ENCODE measurements at regions not wholly inside any gene's neighbourhood (a gene's known extent, or its start where the extent isn't known, plus 50 kb on each side); places are given as distances from the start of the nearest gene placed in this dataset.

DNA sequence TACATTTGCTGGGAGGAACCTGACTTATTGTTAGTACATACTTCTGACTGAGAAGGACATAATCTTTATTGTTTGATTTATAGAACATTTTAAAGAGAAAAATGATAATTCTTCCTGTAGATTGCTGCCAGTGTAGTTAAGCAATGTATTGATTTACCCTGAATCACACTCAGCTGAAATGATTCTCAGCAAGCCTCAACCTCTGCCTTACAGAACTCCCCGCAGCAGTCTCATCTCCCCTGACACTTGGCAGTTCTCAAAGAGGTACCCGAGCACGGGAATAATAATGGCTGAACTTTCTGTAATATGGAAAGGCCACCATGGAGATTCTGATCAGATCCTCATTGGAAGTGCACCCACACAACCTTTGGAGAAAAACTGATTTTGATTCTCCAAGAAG is 74.9 kb upstream of the RFX3 start:
- H3K4me1 ChIP-seq: no peaks in the 10 kb centered on the region
- intact Hi-C loops (cut with DNase I; ENCODE audit: low total_unique reads): no loop called here
- H3K27me3 ChIP-seq: no peaks in the 10 kb centered on the region
- no peak for DNase-seq (ENCODE audit: low spot score in 2 of 2)
- TF ChIP-seq POLR2AphosphoS5 (IDR thresholded peaks at IDR 0.05) (no peak), POLR2A (IDR thresholded peaks at IDR 0.05) (no peak)
- TF ChIP-seq, protein P1, sequence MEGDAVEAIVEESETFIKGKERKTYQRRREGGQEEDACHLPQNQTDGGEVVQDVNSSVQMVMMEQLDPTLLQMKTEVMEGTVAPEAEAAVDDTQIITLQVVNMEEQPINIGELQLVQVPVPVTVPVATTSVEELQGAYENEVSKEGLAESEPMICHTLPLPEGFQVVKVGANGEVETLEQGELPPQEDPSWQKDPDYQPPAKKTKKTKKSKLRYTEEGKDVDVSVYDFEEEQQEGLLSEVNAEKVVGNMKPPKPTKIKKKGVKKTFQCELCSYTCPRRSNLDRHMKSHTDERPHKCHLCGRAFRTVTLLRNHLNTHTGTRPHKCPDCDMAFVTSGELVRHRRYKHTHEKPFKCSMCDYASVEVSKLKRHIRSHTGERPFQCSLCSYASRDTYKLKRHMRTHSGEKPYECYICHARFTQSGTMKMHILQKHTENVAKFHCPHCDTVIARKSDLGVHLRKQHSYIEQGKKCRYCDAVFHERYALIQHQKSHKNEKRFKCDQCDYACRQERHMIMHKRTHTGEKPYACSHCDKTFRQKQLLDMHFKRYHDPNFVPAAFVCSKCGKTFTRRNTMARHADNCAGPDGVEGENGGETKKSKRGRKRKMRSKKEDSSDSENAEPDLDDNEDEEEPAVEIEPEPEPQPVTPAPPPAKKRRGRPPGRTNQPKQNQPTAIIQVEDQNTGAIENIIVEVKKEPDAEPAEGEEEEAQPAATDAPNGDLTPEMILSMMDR (IDR thresholded peaks at IDR 0.05): no peak
- H3K9me3 ChIP-seq: no peaks in the 10 kb centered on the region
- H3K36me3 ChIP-seq: no peaks in the 10 kb centered on the region
- no peak overlapping the region for H3K27ac ChIP-seq
- H3K4me3 ChIP-seq: no peak overlapping the region

DNA sequence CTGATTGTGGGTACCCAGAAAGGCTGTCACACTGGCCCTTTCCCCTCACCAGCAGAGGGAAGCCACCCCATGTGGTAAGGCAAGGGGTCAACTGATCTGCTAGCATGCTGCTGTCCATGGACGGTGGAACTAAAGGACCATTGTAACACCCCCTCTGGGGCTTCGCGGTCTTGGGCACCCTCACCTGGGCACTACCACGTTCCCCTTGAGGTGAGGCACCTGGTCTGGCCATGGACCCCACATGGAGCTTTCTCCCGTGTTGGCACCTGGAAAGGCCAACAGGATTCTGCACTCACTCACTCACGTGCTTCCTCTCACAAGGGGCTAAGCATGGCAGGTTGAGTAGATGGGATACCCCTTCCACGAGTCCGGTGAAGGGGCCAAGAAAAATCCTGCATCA is 72.0 kb upstream of the RFX3 start:
- intact Hi-C loops (cut with DNase I; ENCODE audit: low total_unique reads): no loop called here

DNA sequence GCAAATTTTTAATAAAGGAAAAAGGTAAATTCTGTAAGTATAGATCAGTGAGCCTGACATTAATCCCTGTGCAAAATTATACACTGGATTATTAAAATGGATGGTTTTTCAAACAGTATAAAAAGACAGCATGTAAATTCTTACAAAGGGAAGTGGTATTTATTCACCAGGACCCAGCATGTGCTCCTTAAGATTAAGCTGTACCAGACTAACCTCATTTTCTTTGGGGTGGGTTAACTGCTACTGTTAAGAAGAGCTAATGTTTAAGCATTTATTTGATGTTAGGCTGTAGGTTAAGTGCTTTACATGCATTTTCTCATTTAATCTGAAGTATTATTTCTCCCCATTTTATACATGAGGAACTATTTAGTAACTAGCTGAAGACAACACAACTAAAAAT is 60.3 kb upstream of the RFX3 start:
- Histone ChIP-seq H3K27me3 (no peaks in the 10 kb centered on the region), H3K36me3 (no peaks in the 10 kb centered on the region), H3K9me3 (peaks cover 3 to 18% of the 10 kb centered on the region in 2 donors), H3K4me1 (no peaks in the 10 kb centered on the region), H3K4me3 (no peak overlapping the region), H3K27ac (no peak overlapping the region)
- intact Hi-C loops (cut with DNase I; ENCODE audit: low total_unique reads): no loop called here
- no peak for DNase-seq (ENCODE audit: low spot score in 2 of 2)
- TF ChIP-seq POLR2AphosphoS5 (IDR thresholded peaks at IDR 0.05) (no peak), POLR2A (IDR thresholded peaks at IDR 0.05) (no peak)
- TF ChIP-seq, protein P1 (IDR thresholded peaks at IDR 0.05): no peak

More for the DNA sequence above, 72.0 kb upstream of the RFX3 start:
- Histone ChIP-seq H3K36me3 (no peaks in the 10 kb centered on the region), H3K4me3 (no peak overlapping the region), H3K9me3 (no peaks in the 10 kb centered on the region), H3K27me3 (no peaks in the 10 kb centered on the region), H3K27ac (no peak overlapping the region), H3K4me1 (no peaks in the 10 kb centered on the region)
- DNase-seq (ENCODE audit: low spot score in 2 of 2): no peak
- TF ChIP-seq, protein P1 (IDR thresholded peaks at IDR 0.05): no peak
- TF ChIP-seq POLR2A (IDR thresholded peaks at IDR 0.05): no peak
- TF ChIP-seq POLR2AphosphoS5 (IDR thresholded peaks at IDR 0.05): no peak

DNA sequence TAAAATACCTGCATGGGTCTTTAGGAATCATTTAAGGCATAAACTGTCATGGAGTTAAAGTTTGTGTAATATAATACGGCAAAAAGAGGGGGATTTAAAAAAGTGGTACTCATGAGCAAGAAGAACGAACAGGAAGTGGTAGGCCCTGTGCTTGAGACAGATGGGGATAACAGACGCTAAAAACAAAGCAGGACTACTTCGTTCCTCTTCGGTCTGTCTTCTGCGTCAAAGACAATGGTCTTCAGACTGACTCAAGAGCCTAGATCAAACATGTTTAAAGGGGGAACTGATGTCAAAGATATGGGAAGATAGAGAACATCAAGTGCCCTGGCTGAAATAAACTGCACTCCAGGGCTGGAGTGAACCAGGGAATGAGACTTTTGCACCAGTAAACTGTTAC is 59.8 kb upstream of the RFX3 start:
- no peak overlapping the region for H3K27ac ChIP-seq
- H3K4me1 ChIP-seq: no peaks in the 10 kb centered on the region
- peaks cover 7 to 19% of the 10 kb centered on the region in 2 donors for H3K9me3 ChIP-seq
- TF ChIP-seq POLR2AphosphoS5 (IDR thresholded peaks at IDR 0.05): no peak
- TF ChIP-seq, protein P1 (IDR thresholded peaks at IDR 0.05): no peak
- TF ChIP-seq POLR2A (IDR thresholded peaks at IDR 0.05): no peak
- intact Hi-C loops (cut with DNase I; ENCODE audit: low total_unique reads): no loop called here
- H3K36me3 ChIP-seq: no peaks in the 10 kb centered on the region
- no peaks in the 10 kb centered on the region for H3K27me3 ChIP-seq
- no peak for DNase-seq (ENCODE audit: low spot score in 2 of 2)
- no peak overlapping the region for H3K4me3 ChIP-seq

DNA sequence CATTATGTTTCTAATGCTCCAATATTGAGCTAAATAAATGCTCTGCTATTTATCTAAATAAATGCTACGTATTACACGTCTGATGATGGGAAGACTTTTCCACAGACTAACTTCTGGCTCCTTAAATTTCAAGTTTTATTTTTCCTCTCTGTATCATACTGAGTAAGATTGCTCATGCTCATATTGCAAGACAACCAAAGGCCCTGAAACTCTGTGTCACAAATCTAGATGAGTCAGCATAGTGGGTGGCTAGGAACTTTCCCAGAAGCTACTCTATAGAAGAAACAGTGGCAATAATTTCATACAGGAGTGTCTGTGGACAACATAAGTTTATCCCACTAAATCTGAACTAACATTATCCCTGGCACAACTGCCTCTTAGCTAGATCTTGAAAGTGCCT is 53.0 kb upstream of the RFX3 start:
- H3K36me3 ChIP-seq: no peaks in the 10 kb centered on the region
- intact Hi-C loops (cut with DNase I; ENCODE audit: low total_unique reads): no loop called here
- no peak overlapping the region for H3K4me3 ChIP-seq
- DNase-seq (ENCODE audit: low spot score in 2 of 2): no peak
- no peaks in the 10 kb centered on the region for H3K27me3 ChIP-seq
- no peak for TF ChIP-seq POLR2AphosphoS5 (IDR thresholded peaks at IDR 0.05)
- no peak for TF ChIP-seq POLR2A (IDR thresholded peaks at IDR 0.05)
- TF ChIP-seq, protein P1 (IDR thresholded peaks at IDR 0.05): no peak
- no peak overlapping the region for H3K27ac ChIP-seq
- peaks cover 12 to 30% of the 10 kb centered on the region in 2 donors for H3K9me3 ChIP-seq
- H3K4me1 ChIP-seq: no peaks in the 10 kb centered on the region

Measured in breast epithelium (tissue), 4 donors.